SK-N-SH treated with all-trans-retinoic acid at 6 μM for 48 hours (cell line): ENCODE measurements at regions not wholly inside any gene's neighbourhood (a gene's known extent, or its start where the extent isn't known, plus 50 kb on each side); places are given as distances from the start of the nearest gene placed in this dataset.

ENCODE experiments used
- ATAC-seq: fragments of 200-7000 bp; cut with Tn5 transposase; 3 replicates; pipeline ENCODE4 v1.9.1; 2020; ENCODE audit warnings: mild to moderate bottlenecking, moderate library complexity
- ARNTL ChIP-seq: fragments of 450-650 bp; formaldehyde crosslinking; IDR thresholded peaks from 2 replicates; pipeline ENCODE4 v1.5.0; 2020; ENCODE audit warnings: low read depth, mild to moderate bottlenecking, moderate library complexity, borderline replicate concordance
- BACH2 ChIP-seq: fragments of 250-450 bp; sonication (Bioruptor Pico); IDR thresholded peaks from 2 replicates; pipeline ENCODE4 v1.9.0; 2021; ENCODE audit warnings: mild to moderate bottlenecking, borderline replicate concordance
- CSDC2 ChIP-seq: fragments of 250-450 bp; sonication (Bioruptor Pico); IDR thresholded peaks from 2 replicates; pipeline ENCODE4 v1.5.0; 2020; ENCODE audit warnings: mild to moderate bottlenecking, moderate library complexity
- ESRRG ChIP-seq: fragments of 250-450 bp; sonication (Bioruptor Pico); IDR thresholded peaks from 2 replicates; pipeline ENCODE4 v1.6.1; 2021; ENCODE audit warnings: mild to moderate bottlenecking
- GLIS3 ChIP-seq: fragments of 250-450 bp; sonication (Bioruptor Pico); IDR thresholded peaks from 2 replicates; pipeline ENCODE4 v1.5.0; 2020; ENCODE audit warnings: mild to moderate bottlenecking, moderate library complexity
- ISL1 ChIP-seq: fragments of 250-450 bp; sonication (Bioruptor Pico); IDR thresholded peaks from 2 replicates; pipeline ENCODE4 v2.1.2; 2022; ENCODE audit warnings: mild to moderate bottlenecking, moderate library complexity
- OSR1 ChIP-seq: fragments of 250-450 bp; sonication (Bioruptor Pico); IDR thresholded peaks from 2 replicates; pipeline ENCODE4 v1.8.0; 2022; ENCODE audit warnings: moderate library complexity, mild to moderate bottlenecking, inconsistent platforms
- PPARA ChIP-seq: fragments of 250-450 bp; sonication (Bioruptor Pico); IDR thresholded peaks from 2 replicates; pipeline ENCODE4 v1.5.0; 2020; ENCODE audit warnings: mild to moderate bottlenecking, borderline replicate concordance
- RARB ChIP-seq: fragments of 250-450 bp; sonication (Bioruptor Pico); IDR thresholded peaks from 2 replicates; pipeline ENCODE4 v1.8.0; 2021; ENCODE audit warnings: mild to moderate bottlenecking, moderate library complexity
- SNAI2 ChIP-seq: fragments of 250-450 bp; sonication (Bioruptor Pico); IDR thresholded peaks from 2 replicates; pipeline ENCODE4 v1.5.0; 2020; ENCODE audit warnings: mild to moderate bottlenecking, moderate library complexity
- TCF4 ChIP-seq: fragments of 250-450 bp; sonication (Bioruptor Pico); IDR thresholded peaks from 2 replicates; pipeline ENCODE4 v1.8.0; 2021; ENCODE audit warnings: mild to moderate bottlenecking, moderate library complexity, borderline replicate concordance
- TOX ChIP-seq: fragments of 250-450 bp; sonication (Bioruptor Pico); IDR thresholded peaks from 2 replicates; pipeline ENCODE4 v1.8.0; 2021; ENCODE audit warnings: mild to moderate bottlenecking, moderate library complexity, borderline replicate concordance
- ZC3H10 ChIP-seq: fragments of 250-450 bp; sonication (Bioruptor Pico); IDR thresholded peaks from 2 replicates; pipeline ENCODE4 v1.5.1; 2021; ENCODE audit warnings: mild to moderate bottlenecking, moderate library complexity
- ZFP3 ChIP-seq: fragments of 250-450 bp; sonication (Bioruptor Pico); IDR thresholded peaks from 2 replicates; pipeline ENCODE4 v1.5.0; 2020; ENCODE audit warnings: mild to moderate bottlenecking, moderate library complexity
- ZFP30 ChIP-seq: fragments of 450-650 bp; formaldehyde crosslinking; IDR thresholded peaks from 2 replicates; pipeline ENCODE4 v1.5.0; 2022; ENCODE audit warnings: mild to moderate bottlenecking, moderate library complexity
- ZNF565 ChIP-seq: fragments of 450-650 bp; formaldehyde crosslinking; conservative IDR thresholded peaks from 2 replicates; pipeline ENCODE4 v1.5.0; 2020; ENCODE audit warnings: low read depth, mild to moderate bottlenecking, moderate library complexity
- ZNF70 ChIP-seq: fragments of 450-650 bp; formaldehyde crosslinking; IDR thresholded peaks from 2 replicates; pipeline ENCODE4 v1.5.0; 2020; ENCODE audit warnings: mild to moderate bottlenecking, moderate library complexity
- ZNF8 ChIP-seq: fragments of 450-650 bp; formaldehyde crosslinking; IDR thresholded peaks from 2 replicates; pipeline ENCODE4 v1.5.0; 2020; ENCODE audit warnings: mild to moderate bottlenecking, moderate library complexity
- TF ChIP-seq, protein P1 (sequence below): fragments of 250-450 bp; sonication (Bioruptor Pico); IDR thresholded peaks from 2 replicates; pipeline ENCODE4 v1.8.0; 2021; ENCODE audit warnings: low read depth, mild to moderate bottlenecking, moderate library complexity, borderline replicate concordance
- TF ChIP-seq, protein P2 (sequence below): fragments of 250-450 bp; sonication (Bioruptor Pico); IDR thresholded peaks from 2 replicates; pipeline ENCODE4 v1.5.1; 2020; ENCODE audit warnings: low read depth, mild to moderate bottlenecking, moderate library complexity
- TF ChIP-seq, protein P3 (sequence below): fragments of 250-450 bp; sonication (Bioruptor Pico); IDR thresholded peaks from 2 replicates; pipeline ENCODE4 v1.5.0; 2020; ENCODE audit warnings: mild to moderate bottlenecking, moderate library complexity
- TF ChIP-seq, protein P4 (sequence below): fragments of 250-450 bp; sonication (Bioruptor Pico); IDR thresholded peaks from 2 replicates; pipeline ENCODE4 v1.5.1; 2021; ENCODE audit warnings: mild to moderate bottlenecking, moderate library complexity

DNA sequence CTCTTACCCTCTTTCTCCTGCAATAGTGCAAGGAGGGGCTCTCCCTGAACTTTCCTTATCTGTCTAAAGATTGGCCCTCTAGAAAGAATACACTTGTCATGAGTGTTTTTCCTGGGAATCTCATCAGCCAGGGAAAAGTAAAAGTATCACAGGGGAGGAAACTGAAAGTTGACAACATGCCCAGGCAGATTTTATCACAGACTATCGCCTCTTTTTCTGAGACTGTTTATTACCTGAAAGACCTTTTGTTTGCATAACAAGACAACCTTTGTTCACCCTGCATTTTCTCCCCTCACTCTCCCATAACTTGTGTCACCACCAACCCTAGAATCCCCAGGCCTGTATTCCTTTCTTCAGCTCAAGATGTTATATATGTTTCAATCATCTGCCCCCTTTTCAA lies 794.7 kb upstream of the ADAMTS5 start (continued):
- no peak for TF ChIP-seq ZNF70 (CRISPR knock-in tag)
- no peak for TF ChIP-seq SNAI2 (CRISPR knock-in tag)

DNA sequence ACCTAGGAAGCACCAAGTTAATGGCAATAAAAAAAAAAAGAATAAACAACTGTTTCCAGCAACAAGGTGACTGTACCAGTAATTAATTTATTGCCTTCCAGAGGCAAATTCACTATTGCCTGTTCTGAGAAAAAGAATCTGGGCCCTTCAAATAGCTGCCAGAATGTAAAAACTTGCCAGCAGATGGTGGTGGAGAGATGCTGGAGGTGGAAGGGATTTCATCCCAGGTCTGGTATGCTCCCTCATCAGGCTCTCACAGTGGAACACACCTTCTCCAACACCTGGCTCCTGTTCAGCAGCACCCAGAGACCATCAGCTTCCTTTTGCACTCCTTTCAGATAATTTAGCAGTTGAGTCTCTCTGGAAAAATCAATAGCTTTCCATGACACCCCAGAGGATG lies 792.9 kb upstream of the ADAMTS5 start:
- TF ChIP-seq, protein P1, sequence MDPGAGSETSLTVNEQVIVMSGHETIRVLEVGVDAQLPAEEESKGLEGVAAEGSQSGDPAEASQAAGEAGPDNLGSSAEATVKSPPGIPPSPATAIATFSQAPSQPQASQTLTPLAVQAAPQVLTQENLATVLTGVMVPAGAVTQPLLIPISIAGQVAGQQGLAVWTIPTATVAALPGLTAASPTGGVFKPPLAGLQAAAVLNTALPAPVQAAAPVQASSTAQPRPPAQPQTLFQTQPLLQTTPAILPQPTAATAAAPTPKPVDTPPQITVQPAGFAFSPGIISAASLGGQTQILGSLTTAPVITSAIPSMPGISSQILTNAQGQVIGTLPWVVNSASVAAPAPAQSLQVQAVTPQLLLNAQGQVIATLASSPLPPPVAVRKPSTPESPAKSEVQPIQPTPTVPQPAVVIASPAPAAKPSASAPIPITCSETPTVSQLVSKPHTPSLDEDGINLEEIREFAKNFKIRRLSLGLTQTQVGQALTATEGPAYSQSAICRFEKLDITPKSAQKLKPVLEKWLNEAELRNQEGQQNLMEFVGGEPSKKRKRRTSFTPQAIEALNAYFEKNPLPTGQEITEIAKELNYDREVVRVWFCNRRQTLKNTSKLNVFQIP (CRISPR knock-in tag), result no peak
- TF ChIP-seq ZFP3 (CRISPR knock-in tag) (no peak), ZNF8 (CRISPR knock-in tag) (no peak), RARB (CRISPR knock-in tag) (no peak), CSDC2 (CRISPR knock-in tag) (no peak), ESRRG (CRISPR knock-in tag) (no peak), TCF4 (CRISPR knock-in tag) (no peak), BACH2 (CRISPR knock-in tag) (no peak), GLIS3 (CRISPR knock-in tag) (no peak), ISL1 (CRISPR knock-in tag) (no peak), PPARA (CRISPR knock-in tag) (no peak), SNAI2 (CRISPR knock-in tag) (no peak), ZNF565 (CRISPR knock-in tag) (no peak), ZFP30 (CRISPR knock-in tag) (no peak)
- TF ChIP-seq, protein P2, sequence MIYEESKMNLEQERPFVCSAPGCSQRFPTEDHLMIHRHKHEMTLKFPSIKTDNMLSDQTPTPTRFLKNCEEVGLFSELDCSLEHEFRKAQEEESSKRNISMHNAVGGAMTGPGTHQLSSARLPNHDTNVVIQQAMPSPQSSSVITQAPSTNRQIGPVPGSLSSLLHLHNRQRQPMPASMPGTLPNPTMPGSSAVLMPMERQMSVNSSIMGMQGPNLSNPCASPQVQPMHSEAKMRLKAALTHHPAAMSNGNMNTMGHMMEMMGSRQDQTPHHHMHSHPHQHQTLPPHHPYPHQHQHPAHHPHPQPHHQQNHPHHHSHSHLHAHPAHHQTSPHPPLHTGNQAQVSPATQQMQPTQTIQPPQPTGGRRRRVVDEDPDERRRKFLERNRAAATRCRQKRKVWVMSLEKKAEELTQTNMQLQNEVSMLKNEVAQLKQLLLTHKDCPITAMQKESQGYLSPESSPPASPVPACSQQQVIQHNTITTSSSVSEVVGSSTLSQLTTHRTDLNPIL, result no peak
- TF ChIP-seq, protein P3, sequence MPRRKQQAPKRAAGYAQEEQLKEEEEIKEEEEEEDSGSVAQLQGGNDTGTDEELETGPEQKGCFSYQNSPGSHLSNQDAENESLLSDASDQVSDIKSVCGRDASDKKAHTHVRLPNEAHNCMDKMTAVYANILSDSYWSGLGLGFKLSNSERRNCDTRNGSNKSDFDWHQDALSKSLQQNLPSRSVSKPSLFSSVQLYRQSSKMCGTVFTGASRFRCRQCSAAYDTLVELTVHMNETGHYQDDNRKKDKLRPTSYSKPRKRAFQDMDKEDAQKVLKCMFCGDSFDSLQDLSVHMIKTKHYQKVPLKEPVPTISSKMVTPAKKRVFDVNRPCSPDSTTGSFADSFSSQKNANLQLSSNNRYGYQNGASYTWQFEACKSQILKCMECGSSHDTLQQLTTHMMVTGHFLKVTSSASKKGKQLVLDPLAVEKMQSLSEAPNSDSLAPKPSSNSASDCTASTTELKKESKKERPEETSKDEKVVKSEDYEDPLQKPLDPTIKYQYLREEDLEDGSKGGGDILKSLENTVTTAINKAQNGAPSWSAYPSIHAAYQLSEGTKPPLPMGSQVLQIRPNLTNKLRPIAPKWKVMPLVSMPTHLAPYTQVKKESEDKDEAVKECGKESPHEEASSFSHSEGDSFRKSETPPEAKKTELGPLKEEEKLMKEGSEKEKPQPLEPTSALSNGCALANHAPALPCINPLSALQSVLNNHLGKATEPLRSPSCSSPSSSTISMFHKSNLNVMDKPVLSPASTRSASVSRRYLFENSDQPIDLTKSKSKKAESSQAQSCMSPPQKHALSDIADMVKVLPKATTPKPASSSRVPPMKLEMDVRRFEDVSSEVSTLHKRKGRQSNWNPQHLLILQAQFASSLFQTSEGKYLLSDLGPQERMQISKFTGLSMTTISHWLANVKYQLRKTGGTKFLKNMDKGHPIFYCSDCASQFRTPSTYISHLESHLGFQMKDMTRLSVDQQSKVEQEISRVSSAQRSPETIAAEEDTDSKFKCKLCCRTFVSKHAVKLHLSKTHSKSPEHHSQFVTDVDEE (CRISPR knock-in tag), result no peak
- no peak for ATAC-seq

DNA sequence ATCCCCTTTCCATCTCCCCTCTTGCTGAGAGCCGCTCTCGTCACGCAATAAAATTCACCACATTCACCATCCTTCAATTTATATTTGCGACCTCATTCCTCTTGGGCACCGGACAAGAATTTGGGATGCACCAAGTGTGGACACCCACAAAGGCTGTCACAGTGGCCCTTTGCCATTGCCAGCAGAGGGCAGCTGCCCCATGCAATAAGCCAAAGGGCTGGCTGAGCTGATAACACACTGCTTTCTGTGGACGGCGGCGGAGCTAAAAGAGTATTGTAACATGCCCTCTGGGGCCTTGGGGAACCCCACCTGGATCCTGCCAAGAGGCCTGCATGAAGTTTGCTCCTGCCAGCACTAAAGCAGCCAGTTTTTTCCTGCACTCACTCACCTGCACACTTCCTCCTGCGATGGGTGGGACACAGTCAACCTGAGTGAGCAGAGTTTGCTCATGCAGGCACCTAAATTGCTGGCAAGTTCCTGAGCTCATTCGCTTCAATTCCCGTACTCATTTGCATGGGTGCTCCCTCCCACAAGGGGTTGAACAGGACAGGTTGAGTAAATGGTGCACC lies 792.3 kb upstream of the ADAMTS5 start:
- TF ChIP-seq ZC3H10 (CRISPR knock-in tag) (no peak), ESRRG (CRISPR knock-in tag) (no peak), RARB (CRISPR knock-in tag) (no peak), CSDC2 (CRISPR knock-in tag) (no peak), GLIS3 (CRISPR knock-in tag) (no peak), SNAI2 (CRISPR knock-in tag) (no peak), ZNF70 (CRISPR knock-in tag) (no peak), ZNF8 (CRISPR knock-in tag) (no peak), PPARA (CRISPR knock-in tag) (no peak), BACH2 (CRISPR knock-in tag) (no peak), ZFP30 (CRISPR knock-in tag) (no peak), ARNTL (CRISPR knock-in tag) (no peak), OSR1 (CRISPR knock-in tag) (no peak), TCF4 (CRISPR knock-in tag) (no peak), TOX (CRISPR knock-in tag) (no peak)
- TF ChIP-seq, protein P3 (CRISPR knock-in tag), result no peak
- TF ChIP-seq, protein P4, sequence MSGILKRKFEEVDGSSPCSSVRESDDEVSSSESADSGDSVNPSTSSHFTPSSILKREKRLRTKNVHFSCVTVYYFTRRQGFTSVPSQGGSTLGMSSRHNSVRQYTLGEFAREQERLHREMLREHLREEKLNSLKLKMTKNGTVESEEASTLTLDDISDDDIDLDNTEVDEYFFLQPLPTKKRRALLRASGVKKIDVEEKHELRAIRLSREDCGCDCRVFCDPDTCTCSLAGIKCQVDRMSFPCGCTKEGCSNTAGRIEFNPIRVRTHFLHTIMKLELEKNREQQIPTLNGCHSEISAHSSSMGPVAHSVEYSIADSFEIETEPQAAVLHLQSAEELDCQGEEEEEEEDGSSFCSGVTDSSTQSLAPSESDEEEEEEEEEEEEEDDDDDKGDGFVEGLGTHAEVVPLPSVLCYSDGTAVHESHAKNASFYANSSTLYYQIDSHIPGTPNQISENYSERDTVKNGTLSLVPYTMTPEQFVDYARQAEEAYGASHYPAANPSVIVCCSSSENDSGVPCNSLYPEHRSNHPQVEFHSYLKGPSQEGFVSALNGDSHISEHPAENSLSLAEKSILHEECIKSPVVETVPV (CRISPR knock-in tag), result no peak
- TF ChIP-seq, protein P2, result no peak
- TF ChIP-seq, protein P1 (CRISPR knock-in tag), result no peak
- TF ChIP-seq, all 23 proteins: peak for 0
- ATAC-seq, result no peak
